ENCODE measurements at regions not wholly inside any gene's neighbourhood (a gene's known extent, or its start where the extent isn't known, plus 50 kb on each side); places are given as distances from the start of the nearest gene placed in this dataset.

DNA sequence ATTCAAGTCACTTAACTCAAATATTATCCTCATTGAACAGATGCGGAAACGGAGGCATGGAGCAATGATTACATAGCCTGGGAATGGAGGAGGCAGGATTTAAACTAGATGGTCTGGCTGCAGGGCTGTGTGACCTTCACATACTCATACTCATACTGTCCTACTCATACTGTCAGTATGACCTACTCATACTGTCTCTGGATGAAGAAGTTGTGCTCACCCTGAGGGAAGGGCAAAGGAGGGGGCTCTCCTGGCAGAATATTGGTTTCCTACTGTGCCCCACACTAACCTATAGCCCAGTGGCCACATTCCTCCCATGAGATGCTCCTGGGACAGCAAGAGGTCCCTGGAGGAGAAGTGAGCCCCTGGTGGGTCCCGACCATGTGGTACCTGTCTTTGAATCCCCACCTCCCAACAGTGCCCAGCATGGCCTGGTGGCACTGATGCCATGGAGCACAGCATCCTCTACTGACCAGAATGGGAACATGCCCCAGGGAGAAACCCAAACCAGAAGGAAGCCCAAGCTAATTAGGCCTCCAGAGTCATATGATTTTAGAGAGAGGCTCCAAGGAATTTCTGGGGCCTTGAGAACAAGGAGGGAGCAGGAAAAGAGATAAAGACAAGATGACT, 197.3 kb upstream of the SDK2 start:
- ATAC-seq: peak; percentile 90
- Histone ChIP-seq H4K20me1 (ENCODE audit: insufficient read depth) (no peaks in the 10 kb centered on the region), H3K4me1 (ENCODE audit: control insufficient read depth in 1 of 2, insufficient read depth in 2 of 2, low read length in 2 of 2) (no peaks in the 10 kb centered on the region), H3K9me2 (ENCODE audit: insufficient read depth) (no peaks in the 10 kb centered on the region), H3K9me3 (ENCODE audit: control insufficient read depth in 1 of 2, insufficient read depth in 1 of 2, low read depth in 1 of 2, low read length in 2 of 2) (no peaks in the 10 kb centered on the region), H3K36me3 (ENCODE audit: control insufficient read depth in 1 of 2, insufficient read depth in 2 of 2, low read length in 2 of 2) (no peaks in the 10 kb centered on the region), H3K79me2 (ENCODE audit: insufficient read depth, low read length) (no peaks in the 10 kb centered on the region), H3K9ac (ENCODE audit: low read length) (no peak overlapping the region), H3K27ac (ENCODE audit: low read depth, low read length) (no peak overlapping the region), H3K4me3 (replicated peaks in 1 of 2; ENCODE audit: low read depth in 1 of 2, low read length in 2 of 2) (no peak overlapping the region), H2AFZ (ENCODE audit: low read depth, low read length, poor library complexity, severe bottlenecking) (no peak overlapping the region), H3K27me3 (ENCODE audit: insufficient read depth, low read length) (peaks cover 14% of the 10 kb centered on the region), H3K4me2 (ENCODE audit: low read length) (no peak overlapping the region)
- BruUV-seq (replicated peaks): no TSS peak
- DNase-seq (ENCODE audit: low read depth, low spot score): no peak
- intact Hi-C loops (cut with micrococcal nuclease): loop anchor here (1.0 to 10.0 kb wide), 3 partner anchors 184 to 597 kb away; no protein-coding TSS in a partner anchor
- ChIA-PET RAD21 (ENCODE audit: low non-redundant PET in 1 of 2, low total read pairs in 2 of 2, uncharacterized antibody in 2 of 2, unreplicated experiment in 2 of 2) (interaction anchor here (0.6 to 0.9 kb wide), 3 partner anchors 184 to 411 kb away, joined by 3 to 4 read pairs (median 3); no protein-coding TSS in a partner anchor), CTCF (interaction anchor here (0.5 to 1.4 kb wide), 12 partner anchors 8 to 421 kb away, joined by 3 to 8 read pairs (median 4); no protein-coding TSS in a partner anchor), POLR2A (no interaction called here)
- no peak for TF ChIP-seq ZFX (IDR thresholded peaks at IDR 0.05)
- TF ChIP-seq CBX3 (IDR thresholded peaks at IDR 0.05; ENCODE audit: low read depth): no peak
- TF ChIP-seq SP1 (IDR thresholded peaks at IDR 0.05; ENCODE audit: low read depth): no peak
- TF ChIP-seq YY1 (IDR thresholded peaks at IDR 0.05; ENCODE audit: extremely low read depth, insufficient replicate concordance, low read depth, low read length): no peak
- TF ChIP-seq, protein P1, sequence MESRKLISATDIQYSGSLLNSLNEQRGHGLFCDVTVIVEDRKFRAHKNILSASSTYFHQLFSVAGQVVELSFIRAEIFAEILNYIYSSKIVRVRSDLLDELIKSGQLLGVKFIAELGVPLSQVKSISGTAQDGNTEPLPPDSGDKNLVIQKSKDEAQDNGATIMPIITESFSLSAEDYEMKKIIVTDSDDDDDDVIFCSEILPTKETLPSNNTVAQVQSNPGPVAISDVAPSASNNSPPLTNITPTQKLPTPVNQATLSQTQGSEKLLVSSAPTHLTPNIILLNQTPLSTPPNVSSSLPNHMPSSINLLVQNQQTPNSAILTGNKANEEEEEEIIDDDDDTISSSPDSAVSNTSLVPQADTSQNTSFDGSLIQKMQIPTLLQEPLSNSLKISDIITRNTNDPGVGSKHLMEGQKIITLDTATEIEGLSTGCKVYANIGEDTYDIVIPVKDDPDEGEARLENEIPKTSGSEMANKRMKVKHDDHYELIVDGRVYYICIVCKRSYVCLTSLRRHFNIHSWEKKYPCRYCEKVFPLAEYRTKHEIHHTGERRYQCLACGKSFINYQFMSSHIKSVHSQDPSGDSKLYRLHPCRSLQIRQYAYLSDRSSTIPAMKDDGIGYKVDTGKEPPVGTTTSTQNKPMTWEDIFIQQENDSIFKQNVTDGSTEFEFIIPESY (IDR thresholded peaks at IDR 0.05; ENCODE audit: extremely low read depth, insufficient replicate concordance, low read length): no peak
- no peak for TF ChIP-seq TCF7L2 (IDR thresholded peaks at IDR 0.05; ENCODE audit: borderline replicate concordance, extremely low read depth, insufficient read depth, insufficient read length)
- TF ChIP-seq, protein P2, sequence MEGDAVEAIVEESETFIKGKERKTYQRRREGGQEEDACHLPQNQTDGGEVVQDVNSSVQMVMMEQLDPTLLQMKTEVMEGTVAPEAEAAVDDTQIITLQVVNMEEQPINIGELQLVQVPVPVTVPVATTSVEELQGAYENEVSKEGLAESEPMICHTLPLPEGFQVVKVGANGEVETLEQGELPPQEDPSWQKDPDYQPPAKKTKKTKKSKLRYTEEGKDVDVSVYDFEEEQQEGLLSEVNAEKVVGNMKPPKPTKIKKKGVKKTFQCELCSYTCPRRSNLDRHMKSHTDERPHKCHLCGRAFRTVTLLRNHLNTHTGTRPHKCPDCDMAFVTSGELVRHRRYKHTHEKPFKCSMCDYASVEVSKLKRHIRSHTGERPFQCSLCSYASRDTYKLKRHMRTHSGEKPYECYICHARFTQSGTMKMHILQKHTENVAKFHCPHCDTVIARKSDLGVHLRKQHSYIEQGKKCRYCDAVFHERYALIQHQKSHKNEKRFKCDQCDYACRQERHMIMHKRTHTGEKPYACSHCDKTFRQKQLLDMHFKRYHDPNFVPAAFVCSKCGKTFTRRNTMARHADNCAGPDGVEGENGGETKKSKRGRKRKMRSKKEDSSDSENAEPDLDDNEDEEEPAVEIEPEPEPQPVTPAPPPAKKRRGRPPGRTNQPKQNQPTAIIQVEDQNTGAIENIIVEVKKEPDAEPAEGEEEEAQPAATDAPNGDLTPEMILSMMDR (IDR thresholded peaks at IDR 0.05 in 2 of 3, conservative IDR thresholded peaks at IDR 0.05 in 1 of 3; ENCODE audit: borderline replicate concordance in 1 of 3, insufficient read depth in 1 of 3, low read depth in 2 of 3, low read length in 2 of 3): peak; percentile 62 to 95 (median 84); a peak in 5 of 6 replicates
- TF ChIP-seq ZNF274 (IDR thresholded peaks at IDR 0.05; ENCODE audit: low read depth, low read length): no peak
- peak; percentile 86 for TF ChIP-seq RAD21 (IDR thresholded peaks at IDR 0.05; ENCODE audit: low read depth)

All from HCT116 (cell line).